Sigmoid colon (tissue), 6 donors: ENCODE measurements at regions not wholly inside any gene's neighbourhood (a gene's known extent, or its start where the extent isn't known, plus 50 kb on each side); places are given as distances from the start of the nearest gene placed in this dataset.

Source experiments
- DNase-seq: peaks from one replicate; pipeline ENCODE4 v3.0.0-alpha.2; 2019
- H3K27ac ChIP-seq, 4 donors: fragments of 200-600 bp; sonication (generic); one replicate each; pipeline ENCODE4 v1.5.1; 2016 to 2019; ENCODE audit warnings: mild to moderate bottlenecking in 1 of 4
- H3K27me3 ChIP-seq, 3 donors: fragments of 200-600 bp; sonication (generic); one replicate each; pipeline ENCODE4 v1.5.1; 2019; ENCODE audit warnings: mild to moderate bottlenecking in 1 of 3
- H3K36me3 ChIP-seq, 4 donors: fragments of 200-600 bp; sonication (generic); one replicate each; pipeline ENCODE4 v1.5.1; 2016 to 2019
- H3K4me1 ChIP-seq, 4 donors: fragments of 200-600 bp; sonication (generic); one replicate each; pipeline ENCODE4 v1.5.1; 2017 to 2019
- H3K4me3 ChIP-seq, 4 donors: fragments of 200-600 bp; sonication (generic); one replicate each; pipeline ENCODE4 v1.5.1; 2017 to 2019; ENCODE audit warnings: mild to moderate bottlenecking in 2 of 4, moderate library complexity in 1 of 4
- H3K9me3 ChIP-seq, 4 donors: fragments of 200-600 bp in 3 of 4; sonication (generic) in 3 of 4; one replicate each; pipeline versions ENCODE4 v1.5.1 to v1.6.1; 2013 to 2019
- CTCF ChIP-seq, 4 experiments: fragments of 450-650 bp in 3 of 4; fragments of 200-600 bp in 1 of 4; IDR thresholded peaks; one replicate each; pipeline ENCODE4 v1.5.1; 2016 to 2019; ENCODE audit warnings: antibody characterized with exemption in 4 of 4, mild to moderate bottlenecking in 3 of 4, moderate library complexity in 2 of 4
- EP300 ChIP-seq, 4 donors: sonication (generic); formaldehyde crosslinking; IDR thresholded peaks; one replicate each; pipeline ENCODE4 v1.6.1; 2017; ENCODE audit warnings: antibody characterized with exemption in 4 of 4
- POLR2A ChIP-seq, 2 donors: fragments of 450-650 bp; IDR thresholded peaks; one replicate each; pipeline ENCODE4 v1.6.1; 2016; ENCODE audit warnings: antibody characterized with exemption in 2 of 2, mild to moderate bottlenecking in 2 of 2, moderate library complexity in 2 of 2
- POLR2AphosphoS5 ChIP-seq, 4 donors: sonication (generic); formaldehyde crosslinking; IDR thresholded peaks; one replicate each; pipeline ENCODE4 v1.6.1; 2017; ENCODE audit warnings: antibody characterized with exemption in 4 of 4
- WGBS, 2 donors: extraction: QIAGEN DNeasy Blood & Tissue Kit; methylation state at CpG; one replicate each; pipeline ENCODE4 v1.1.7; 2013; 5-methylcytosine and 5-hydroxymethylcytosine counted together
- intact Hi-C: fragments of 100-400 bp; cut with DNase I; formaldehyde crosslinking; loops from one replicate; pipeline ENCODE4 v1.15.1; 2023
- donor health status: healthy with polysubstance abuse.
- donor health status: healthy.

GRCh38 chr20:48159145-48160008, 374.1 kb upstream of the SULF2 start:
- no peak overlapping the region for H3K4me3 ChIP-seq

DNA sequence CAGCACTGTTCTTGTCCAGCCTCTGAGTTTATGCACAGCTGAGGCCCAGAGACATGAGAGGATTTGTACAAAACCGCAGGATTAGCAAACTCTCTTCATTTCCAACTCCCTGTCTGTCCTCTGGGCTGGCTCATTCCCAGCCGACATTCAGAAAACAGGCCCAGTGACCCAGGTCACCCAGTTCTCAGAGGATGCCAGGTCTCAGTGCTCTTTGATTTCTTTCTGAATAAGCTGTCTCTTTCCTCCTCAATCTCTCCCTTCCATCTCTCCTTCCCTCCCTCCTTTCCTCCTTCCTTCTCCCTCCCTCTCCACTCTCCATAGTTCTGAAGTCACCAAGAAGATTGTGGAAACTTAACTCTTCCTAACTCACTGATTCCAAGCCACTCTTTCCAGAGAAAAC, 372.7 kb upstream of the SULF2 start:
- H3K4me1 ChIP-seq = peaks cover 0 to 5% (median 0%) of the 10 kb centered on the region in 4 donors
- H3K9me3 ChIP-seq = peaks cover 0 to 4% (median 0%) of the 10 kb centered on the region in 4 donors
- no peak overlapping the region for H3K27ac ChIP-seq
- no peaks in the 10 kb centered on the region for H3K36me3 ChIP-seq
- H3K27me3 ChIP-seq = no peaks in the 10 kb centered on the region
- TF ChIP-seq POLR2AphosphoS5 (IDR thresholded peaks at IDR 0.05) = no peak
- no peak for TF ChIP-seq CTCF (IDR thresholded peaks at IDR 0.05)
- no peak for TF ChIP-seq POLR2A (IDR thresholded peaks at IDR 0.05)
- no peak for TF ChIP-seq EP300 (IDR thresholded peaks at IDR 0.05)
- no peak overlapping the region for H3K4me3 ChIP-seq
- DNase-seq = no peak
- intact Hi-C loops = no loop called here
- WGBS, 2 donors = 65 to 66% methylated on average over 2 of the region's 2 CpGs

More at GRCh38 chr20:48159145-48160008, 374.1 kb upstream of the SULF2 start:
- Histone ChIP-seq H3K27me3 (no peaks in the 10 kb centered on the region), H3K36me3 (no peaks in the 10 kb centered on the region), H3K4me1 (peaks cover 0 to 5% (median 0%) of the 10 kb centered on the region in 4 donors), H3K27ac (no peak overlapping the region), H3K9me3 (peaks cover 0 to 4% (median 0%) of the 10 kb centered on the region in 4 donors)
- no peak for TF ChIP-seq POLR2AphosphoS5 (IDR thresholded peaks at IDR 0.05)
- no peak for TF ChIP-seq CTCF (IDR thresholded peaks at IDR 0.05)
- no peak for TF ChIP-seq POLR2A (IDR thresholded peaks at IDR 0.05)
- TF ChIP-seq EP300 (IDR thresholded peaks at IDR 0.05) = no peak
- 44 to 69% methylated on average over 11 of the region's 11 CpGs for WGBS, 2 donors
- intact Hi-C loops = no loop called here
- no peak for DNase-seq

DNA sequence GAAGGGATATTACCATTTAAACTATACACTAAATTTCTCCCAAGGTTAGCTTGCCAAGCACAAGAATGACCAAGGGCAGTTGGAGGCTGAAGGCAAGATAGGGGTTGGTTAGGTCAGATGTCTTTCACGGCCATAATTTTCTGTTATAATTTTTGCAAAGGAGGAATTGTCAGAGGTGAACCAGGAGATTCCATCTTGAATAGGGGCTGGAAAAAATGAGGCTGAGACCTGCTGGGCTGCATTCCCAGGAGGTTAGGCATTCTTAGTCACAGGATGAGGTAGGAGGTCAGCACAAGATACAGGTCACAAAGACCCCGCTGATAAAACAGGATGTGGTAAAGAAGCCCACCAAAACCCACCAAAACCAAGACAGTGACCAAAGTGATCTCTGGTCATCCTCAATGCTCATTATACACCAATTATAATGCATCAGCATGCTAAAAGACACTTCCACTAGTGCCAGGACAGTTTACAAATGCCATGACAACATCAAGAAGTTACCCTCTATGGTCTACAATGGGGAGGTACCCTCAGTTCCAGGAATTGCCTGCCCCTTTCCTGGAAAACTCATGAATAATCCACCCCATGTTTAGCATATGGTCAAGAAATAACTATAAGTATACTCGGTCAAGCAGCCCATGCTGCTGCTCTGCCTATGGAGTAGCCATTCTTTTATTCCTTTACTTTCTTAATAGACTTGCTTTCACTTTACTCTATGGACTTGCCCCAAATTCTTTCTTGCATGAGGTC, 371.8 kb upstream of the SULF2 start:
- intact Hi-C loops = no loop called here
- H3K4me1 ChIP-seq = peaks cover 0 to 5% (median 0%) of the 10 kb centered on the region in 4 donors
- no peak for DNase-seq
- 88 to 90% methylated on average over 3 of the region's 3 CpGs for WGBS, 2 donors
- H3K9me3 ChIP-seq = peaks cover 0 to 4% (median 0%) of the 10 kb centered on the region in 4 donors
- no peak for TF ChIP-seq POLR2AphosphoS5 (IDR thresholded peaks at IDR 0.05)
- no peak for TF ChIP-seq EP300 (IDR thresholded peaks at IDR 0.05)
- no peak for TF ChIP-seq POLR2A (IDR thresholded peaks at IDR 0.05)
- no peak for TF ChIP-seq CTCF (IDR thresholded peaks at IDR 0.05)
- no peak overlapping the region for H3K27ac ChIP-seq
- no peaks in the 10 kb centered on the region for H3K36me3 ChIP-seq
- no peaks in the 10 kb centered on the region for H3K27me3 ChIP-seq
- H3K4me3 ChIP-seq = no peak overlapping the region

- peaks cover 0 to 4% (median 0%) of the 10 kb centered on the region in 4 donors for H3K9me3 ChIP-seq
- H3K4me3 ChIP-seq = no peak overlapping the region
- H3K27ac ChIP-seq = no peak overlapping the region
- H3K27me3 ChIP-seq = no peaks in the 10 kb centered on the region
- no peaks in the 10 kb centered on the region for H3K36me3 ChIP-seq
- peaks cover 0 to 5% (median 0%) of the 10 kb centered on the region in 4 donors for H3K4me1 ChIP-seq
- intact Hi-C loops = no loop called here
- TF ChIP-seq EP300 (IDR thresholded peaks at IDR 0.05) = no peak
- no peak for TF ChIP-seq POLR2A (IDR thresholded peaks at IDR 0.05)
- no peak for DNase-seq
- 71 to 81% methylated on average over 2 of the region's 2 CpGs for WGBS, 2 donors
These were observed 371.2 kb upstream of the SULF2 start for GRCh38 chr20:48156521-48156920.

GRCh38 chr20:48155268-48155667, 370.0 kb upstream of the SULF2 start:
- 87 to 88% methylated on average over 9 of the region's 9 CpGs for WGBS, 2 donors
- H3K27ac ChIP-seq = no peak overlapping the region
- H3K4me1 ChIP-seq = peaks cover 0 to 5% (median 0%) of the 10 kb centered on the region in 4 donors
- intact Hi-C loops = no loop called here
- no peaks in the 10 kb centered on the region for H3K36me3 ChIP-seq
- peaks cover 0 to 4% (median 0%) of the 10 kb centered on the region in 4 donors for H3K9me3 ChIP-seq
- no peaks in the 10 kb centered on the region for H3K27me3 ChIP-seq
- no peak overlapping the region for H3K4me3 ChIP-seq
- no peak for DNase-seq
- TF ChIP-seq EP300 (IDR thresholded peaks at IDR 0.05) = no peak
- TF ChIP-seq POLR2A (IDR thresholded peaks at IDR 0.05) = no peak
- no peak for TF ChIP-seq POLR2AphosphoS5 (IDR thresholded peaks at IDR 0.05)
- TF ChIP-seq CTCF (IDR thresholded peaks at IDR 0.05) = no peak
